GM23338 (cell line): ENCODE measurements at regions not wholly inside any gene's neighbourhood (a gene's known extent, or its start where the extent isn't known, plus 50 kb on each side); places are given as distances from the start of the nearest gene placed in this dataset.

Source experiments
- CREB1 ChIP-seq: fragments of 250-450 bp; sonication (Bioruptor Pico); IDR thresholded peaks from 2 replicates; pipeline ENCODE4 v1.5.0; 2020; ENCODE audit warnings: low read depth, mild to moderate bottlenecking, moderate library complexity
- EZH2 ChIP-seq: fragments of 200-600 bp; sonication (generic); IDR thresholded peaks from one replicate; pipeline ENCODE4 v1.8.0; 2017; ENCODE audit warnings: antibody characterized with exemption, mild to moderate bottlenecking, low read depth; ENCODE audit not compliant: unreplicated experiment
- EZH2phosphoT487 ChIP-seq: fragments of 200-600 bp; sonication (generic); IDR thresholded peaks from one replicate; pipeline ENCODE4 v1.8.1; 2018; ENCODE audit warnings: antibody characterized with exemption; ENCODE audit not compliant: unreplicated experiment
- JUNB ChIP-seq: IDR thresholded peaks from one replicate; pipeline ENCODE4 v1.6.1; 2016; ENCODE audit warnings: antibody characterized with exemption; ENCODE audit not compliant: unreplicated experiment
- POLR2AphosphoS5 ChIP-seq: IDR thresholded peaks from 2 replicates; pipeline ENCODE4 v1.6.1; 2016; ENCODE audit warnings: antibody characterized with exemption, low read depth
- ZNF114 ChIP-seq: fragments of 250-450 bp; sonication (Bioruptor Pico); IDR thresholded peaks from 2 replicates; pipeline ENCODE4 v1.5.0; 2020; ENCODE audit warnings: mild to moderate bottlenecking, moderate library complexity
- TF ChIP-seq, protein P1 (sequence below), 2 experiments: fragments of 200-600 bp in 1 of 2; sonication (generic) in 1 of 2; conservative IDR thresholded peaks; 2 replicates each; pipeline versions ENCODE4 v1.5.1 to v1.6.1; 2016 to 2017; ENCODE audit warnings: antibody characterized with exemption in 2 of 2, low read depth in 2 of 2, mild to moderate bottlenecking in 2 of 2, moderate library complexity in 1 of 2

DNA sequence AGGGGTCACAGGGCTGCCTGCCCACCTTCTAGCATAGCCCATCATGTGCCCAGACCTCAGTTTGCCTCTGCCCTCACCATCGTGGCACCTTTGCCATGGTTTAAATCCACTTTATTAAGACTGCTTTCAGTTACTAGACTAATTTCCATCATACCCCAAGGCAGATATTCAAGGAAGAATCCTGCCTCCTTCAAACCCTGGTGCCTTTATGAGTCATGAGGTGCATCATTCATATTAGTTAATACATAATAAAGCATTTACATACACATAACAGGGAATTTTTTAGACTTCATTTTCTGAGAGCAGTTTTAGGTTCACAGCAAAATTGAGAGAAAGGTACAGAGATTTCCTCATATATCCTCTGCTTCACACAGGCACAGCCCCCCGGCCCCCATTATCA, 62.8 kb downstream of the CXCL12 start:
- TF ChIP-seq, protein P1, sequence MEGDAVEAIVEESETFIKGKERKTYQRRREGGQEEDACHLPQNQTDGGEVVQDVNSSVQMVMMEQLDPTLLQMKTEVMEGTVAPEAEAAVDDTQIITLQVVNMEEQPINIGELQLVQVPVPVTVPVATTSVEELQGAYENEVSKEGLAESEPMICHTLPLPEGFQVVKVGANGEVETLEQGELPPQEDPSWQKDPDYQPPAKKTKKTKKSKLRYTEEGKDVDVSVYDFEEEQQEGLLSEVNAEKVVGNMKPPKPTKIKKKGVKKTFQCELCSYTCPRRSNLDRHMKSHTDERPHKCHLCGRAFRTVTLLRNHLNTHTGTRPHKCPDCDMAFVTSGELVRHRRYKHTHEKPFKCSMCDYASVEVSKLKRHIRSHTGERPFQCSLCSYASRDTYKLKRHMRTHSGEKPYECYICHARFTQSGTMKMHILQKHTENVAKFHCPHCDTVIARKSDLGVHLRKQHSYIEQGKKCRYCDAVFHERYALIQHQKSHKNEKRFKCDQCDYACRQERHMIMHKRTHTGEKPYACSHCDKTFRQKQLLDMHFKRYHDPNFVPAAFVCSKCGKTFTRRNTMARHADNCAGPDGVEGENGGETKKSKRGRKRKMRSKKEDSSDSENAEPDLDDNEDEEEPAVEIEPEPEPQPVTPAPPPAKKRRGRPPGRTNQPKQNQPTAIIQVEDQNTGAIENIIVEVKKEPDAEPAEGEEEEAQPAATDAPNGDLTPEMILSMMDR (conservative IDR thresholded peaks at IDR 0.05; ENCODE audit: low read depth in 2 of 2), result no peak
- TF ChIP-seq ZNF114 (CRISPR knock-in tag) (no peak), EZH2 (no peak), EZH2phosphoT487 (no peak), CREB1 (CRISPR knock-in tag) (no peak), POLR2AphosphoS5 (no peak), JUNB (no peak)
